GM10266 (cell line): ENCODE measurements at regions not wholly inside any gene's neighbourhood (a gene's known extent, or its start where the extent isn't known, plus 50 kb on each side); places are given as distances from the start of the nearest gene placed in this dataset.

Experiments
- DNase-seq: peaks from one replicate; pipeline ENCODE4 v3.0.0; 2012; ENCODE audit errors: extremely low spot score
- TF ChIP-seq, protein P1 (sequence below): IDR thresholded peaks from 2 replicates; pipeline ENCODE4 v1.5.1; 2012; ENCODE audit warnings: mild to moderate bottlenecking, low read depth; ENCODE audit not compliant: control insufficient read depth, insufficient read depth; ENCODE audit errors: missing control alignments

DNA sequence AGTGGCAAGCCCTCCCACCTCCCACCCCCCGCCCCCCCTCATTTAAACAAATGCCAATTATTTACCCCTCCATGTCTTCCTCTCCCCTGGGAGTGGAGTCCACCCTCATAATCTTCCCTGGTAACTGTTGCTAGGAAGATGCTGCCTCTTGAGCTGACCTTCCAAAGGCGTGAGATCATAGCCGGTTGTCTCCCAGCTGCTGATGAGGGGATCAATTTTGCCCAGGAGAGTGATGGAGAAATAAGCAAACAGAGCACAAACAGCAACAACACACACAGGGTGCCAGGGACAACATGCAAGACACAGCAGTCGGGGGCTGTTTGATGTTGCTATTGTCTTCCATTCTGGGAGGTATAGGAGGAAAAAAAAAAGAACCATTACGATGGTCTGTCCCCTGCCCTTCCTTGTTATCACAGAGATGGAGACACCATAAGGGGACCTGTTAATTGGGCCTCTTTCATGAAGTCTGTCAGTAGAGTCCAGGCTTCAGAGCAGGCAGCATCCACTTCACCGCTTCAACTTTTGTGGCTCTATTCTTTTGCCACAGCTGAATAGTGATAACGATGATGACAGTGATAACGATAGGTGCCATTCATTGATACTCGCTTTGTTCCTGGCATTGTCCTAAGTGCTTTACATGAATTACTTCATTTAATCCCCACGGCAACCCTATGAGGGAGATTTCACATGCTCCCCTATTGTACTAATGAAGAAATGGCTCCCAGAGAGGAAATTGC lies 76.9 kb upstream of the RGMA start:
- TF ChIP-seq, protein P1, sequence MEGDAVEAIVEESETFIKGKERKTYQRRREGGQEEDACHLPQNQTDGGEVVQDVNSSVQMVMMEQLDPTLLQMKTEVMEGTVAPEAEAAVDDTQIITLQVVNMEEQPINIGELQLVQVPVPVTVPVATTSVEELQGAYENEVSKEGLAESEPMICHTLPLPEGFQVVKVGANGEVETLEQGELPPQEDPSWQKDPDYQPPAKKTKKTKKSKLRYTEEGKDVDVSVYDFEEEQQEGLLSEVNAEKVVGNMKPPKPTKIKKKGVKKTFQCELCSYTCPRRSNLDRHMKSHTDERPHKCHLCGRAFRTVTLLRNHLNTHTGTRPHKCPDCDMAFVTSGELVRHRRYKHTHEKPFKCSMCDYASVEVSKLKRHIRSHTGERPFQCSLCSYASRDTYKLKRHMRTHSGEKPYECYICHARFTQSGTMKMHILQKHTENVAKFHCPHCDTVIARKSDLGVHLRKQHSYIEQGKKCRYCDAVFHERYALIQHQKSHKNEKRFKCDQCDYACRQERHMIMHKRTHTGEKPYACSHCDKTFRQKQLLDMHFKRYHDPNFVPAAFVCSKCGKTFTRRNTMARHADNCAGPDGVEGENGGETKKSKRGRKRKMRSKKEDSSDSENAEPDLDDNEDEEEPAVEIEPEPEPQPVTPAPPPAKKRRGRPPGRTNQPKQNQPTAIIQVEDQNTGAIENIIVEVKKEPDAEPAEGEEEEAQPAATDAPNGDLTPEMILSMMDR, result no peak

DNA sequence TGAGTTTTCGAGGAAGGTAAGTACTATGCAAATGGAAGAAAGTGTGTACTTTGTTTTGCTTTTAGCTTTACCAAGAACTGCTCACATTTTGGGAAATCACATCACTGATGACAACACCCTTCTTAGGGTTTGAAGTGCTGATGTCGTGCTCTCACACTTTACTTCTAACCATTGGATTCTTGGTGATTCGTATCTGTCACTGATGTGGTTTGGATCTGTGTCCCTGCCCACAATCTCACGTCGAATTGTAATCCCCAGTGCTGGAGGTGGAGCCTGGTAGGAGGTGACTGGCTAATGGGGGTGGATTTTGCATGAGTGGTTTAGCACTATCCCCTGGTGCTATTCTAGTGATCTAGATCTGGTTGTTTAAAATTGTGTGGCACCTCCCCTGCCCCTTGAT lies 75.4 kb upstream of the RGMA start:
- no peak for DNase-seq
- TF ChIP-seq, protein P1, result no peak

More for the DNA sequence above, 76.9 kb upstream of the RGMA start:
- DNase-seq, result no peak

DNA sequence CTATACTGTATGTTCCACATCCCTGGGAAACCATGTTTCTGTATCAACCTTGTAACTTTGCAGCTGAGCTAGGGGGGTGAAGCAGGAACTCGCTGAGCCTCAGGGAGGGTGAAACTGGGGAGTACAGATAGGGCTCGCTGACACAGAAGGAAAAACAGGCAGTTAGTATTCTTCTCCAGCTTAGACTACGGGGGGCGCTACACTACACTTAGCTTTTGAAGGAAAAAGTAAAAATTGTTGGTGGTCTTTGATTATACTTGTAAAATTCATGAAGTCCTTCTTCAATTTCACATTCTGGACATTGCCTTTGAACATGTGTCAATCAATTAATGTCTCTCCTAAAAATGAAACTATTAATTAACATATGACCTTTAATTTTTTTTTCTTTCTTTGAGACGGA lies 73.5 kb upstream of the RGMA start:
- TF ChIP-seq, protein P1, result no peak
- no peak for DNase-seq

DNA sequence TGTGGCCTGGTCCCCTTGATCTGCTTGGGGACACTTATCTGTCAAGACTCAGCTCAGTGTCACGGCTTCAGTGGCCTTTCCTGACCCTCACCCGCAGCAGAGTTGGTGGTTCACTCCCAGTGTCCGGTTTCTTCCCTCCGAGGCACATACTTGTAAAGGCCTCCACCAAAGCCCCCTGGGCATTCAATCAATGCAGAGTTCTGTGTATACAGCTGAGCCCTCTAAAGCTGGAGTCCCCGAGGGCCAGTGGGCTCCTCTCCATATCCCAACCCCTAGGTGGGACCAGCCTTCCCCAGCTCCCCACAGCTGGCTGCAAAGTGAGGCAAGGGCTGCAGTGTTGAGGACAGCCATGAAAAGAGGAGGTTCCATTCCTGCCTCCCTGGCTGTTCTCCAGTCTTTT lies 70.9 kb upstream of the RGMA start:
- TF ChIP-seq, protein P1, result no peak
- DNase-seq, result no peak

DNA sequence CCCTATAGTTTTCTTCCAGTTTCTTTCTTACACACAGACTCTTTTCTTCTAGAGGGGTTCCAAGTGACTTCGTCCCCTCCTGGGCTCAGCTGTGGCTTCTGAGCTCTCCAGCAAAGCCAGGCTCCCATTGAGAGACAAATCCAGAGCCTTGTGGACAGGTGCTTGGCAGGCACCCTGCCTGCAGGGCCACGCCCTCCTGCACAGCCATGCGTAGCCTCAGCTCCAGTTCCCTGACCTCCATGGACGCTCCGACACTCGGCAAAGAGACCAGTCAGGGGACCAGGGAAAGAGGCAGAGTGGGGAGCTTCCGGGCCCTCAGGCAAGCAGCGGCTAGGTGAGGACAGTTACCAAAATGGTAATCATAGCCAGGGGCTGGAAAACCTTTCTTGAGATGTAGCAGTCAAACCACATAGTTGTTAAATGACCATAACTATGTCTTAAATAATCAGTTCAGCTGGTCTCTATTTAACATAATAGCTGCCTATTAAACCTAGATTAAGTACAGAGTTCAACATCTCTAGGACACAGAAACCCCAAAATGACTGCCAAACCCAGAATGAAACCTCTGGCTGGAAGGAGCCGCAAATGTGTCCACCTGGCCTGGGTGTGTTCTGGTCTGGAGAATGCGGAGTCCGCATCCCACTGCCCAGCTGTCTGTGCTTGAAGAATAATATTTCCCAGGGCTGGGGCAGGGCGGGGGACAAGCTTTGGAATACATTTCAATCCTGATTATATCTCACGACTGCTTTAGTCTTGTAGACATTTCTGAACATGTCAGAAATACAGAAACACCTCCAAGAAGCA lies 69.3 kb upstream of the RGMA start:
- no peak for DNase-seq
- TF ChIP-seq, protein P1, result no peak

DNA sequence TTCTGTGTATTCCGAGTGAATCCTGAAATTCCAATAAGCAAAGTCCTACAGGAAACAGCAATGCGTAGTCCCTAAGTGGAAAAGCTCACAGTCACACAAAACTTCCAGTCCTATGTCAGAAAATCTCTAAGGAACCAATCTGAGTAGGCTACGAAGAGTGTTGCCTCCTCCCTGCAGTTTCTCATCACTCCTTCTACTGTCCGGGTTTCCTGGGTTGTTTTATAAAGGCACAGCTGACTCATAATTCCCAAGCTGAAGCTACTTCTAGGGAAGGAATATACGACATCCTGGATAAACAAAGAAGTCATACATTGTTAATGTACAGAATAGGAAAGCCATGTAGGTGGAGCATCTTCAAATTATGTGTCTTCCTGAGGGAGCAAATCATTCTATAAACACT lies 65.7 kb upstream of the RGMA start:
- DNase-seq, result no peak
- TF ChIP-seq, protein P1, result no peak

DNA sequence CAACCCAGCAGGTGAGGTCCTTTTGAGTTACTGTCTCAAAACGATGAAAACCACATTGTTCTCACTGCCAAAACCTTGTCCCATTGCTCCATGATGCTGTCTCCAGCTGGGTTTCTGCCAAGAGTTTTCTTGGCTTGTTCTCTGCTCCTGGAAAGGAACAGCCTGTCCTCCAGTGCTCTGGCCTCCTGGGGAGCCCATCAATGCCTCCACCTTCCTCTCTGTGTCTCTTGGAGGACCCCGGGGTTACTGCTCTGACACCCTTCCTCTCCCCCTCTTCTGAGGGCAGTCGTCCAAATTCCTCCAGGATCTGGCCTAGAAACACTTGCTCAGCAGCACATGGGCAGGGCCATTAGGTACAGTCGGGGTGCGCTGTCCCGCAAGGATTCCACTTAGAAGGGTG lies 63.9 kb upstream of the RGMA start:
- no peak for DNase-seq
- TF ChIP-seq, protein P1, result no peak
